ENCODE measurements at regions not wholly inside any gene's neighbourhood (a gene's known extent, or its start where the extent isn't known, plus 50 kb on each side); places are given as distances from the start of the nearest gene placed in this dataset.
A peak's percentile ranks its signal among the peaks of the same experiment; 100 is the strongest.

DNA sequence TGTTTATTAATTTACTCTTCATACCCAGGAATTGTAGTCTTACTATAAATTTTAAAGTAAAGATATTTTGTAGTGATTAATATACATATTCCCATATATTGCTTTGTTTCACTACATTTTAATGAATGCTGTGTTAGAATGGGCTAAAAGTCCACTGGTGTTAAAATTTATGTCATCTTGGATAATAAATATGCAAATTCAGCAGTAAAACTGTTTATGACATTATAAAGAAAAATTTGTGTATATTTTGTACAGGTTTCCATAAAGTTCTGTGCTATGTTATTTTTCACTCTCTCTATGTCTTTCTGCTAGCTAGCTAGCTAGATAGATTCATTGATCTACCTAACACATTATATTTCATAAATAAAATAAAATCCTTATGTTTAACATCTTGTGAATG is 1071.2 kb downstream of the FAT4 start:
- Mint-ChIP-seq H3K36me3 (0 out of 2 replicates have a peak, but pooled peaks cover 2% of the 10 kb centered on the region), H3K4me3 (no peak overlapping the region), H3K27ac (no peak overlapping the region), H3K9me3 (peaks cover 11% of the 10 kb centered on the region), H3K4me1 (peaks cover 2% of the 10 kb centered on the region), H3K27me3 (ENCODE audit: low read depth) (no peaks in the 10 kb centered on the region)
- POLR2A ChIA-PET, result no interaction called here
- ATAC-seq (no peak), DNase-seq (ENCODE audit: low spot score) (no peak)
- TF ChIP-seq, protein P1, sequence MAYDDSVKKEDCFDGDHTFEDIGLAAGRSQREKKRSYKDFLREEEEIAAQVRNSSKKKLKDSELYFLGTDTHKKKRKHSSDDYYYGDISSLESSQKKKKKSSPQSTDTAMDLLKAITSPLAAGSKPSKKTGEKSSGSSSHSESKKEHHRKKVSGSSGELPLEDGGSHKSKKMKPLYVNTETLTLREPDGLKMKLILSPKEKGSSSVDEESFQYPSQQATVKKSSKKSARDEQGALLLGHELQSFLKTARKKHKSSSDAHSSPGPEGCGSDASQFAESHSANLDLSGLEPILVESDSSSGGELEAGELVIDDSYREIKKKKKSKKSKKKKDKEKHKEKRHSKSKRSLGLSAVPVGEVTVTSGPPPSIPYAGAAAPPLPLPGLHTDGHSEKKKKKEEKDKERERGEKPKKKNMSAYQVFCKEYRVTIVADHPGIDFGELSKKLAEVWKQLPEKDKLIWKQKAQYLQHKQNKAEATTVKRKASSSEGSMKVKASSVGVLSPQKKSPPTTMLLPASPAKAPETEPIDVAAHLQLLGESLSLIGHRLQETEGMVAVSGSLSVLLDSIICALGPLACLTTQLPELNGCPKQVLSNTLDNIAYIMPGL (CRISPR knock-in tag; IDR thresholded peaks at IDR 0.05), result no peak
- TF ChIP-seq ZNF423 (CRISPR knock-in tag; IDR thresholded peaks at IDR 0.05), result no peak
- TF ChIP-seq ZNF121 (CRISPR knock-in tag; IDR thresholded peaks at IDR 0.05), result no peak
- TF ChIP-seq NR3C1 (CRISPR knock-in tag; conservative IDR thresholded peaks at IDR 0.05; ENCODE audit: low read depth), result no peak
- TF ChIP-seq, protein P2, sequence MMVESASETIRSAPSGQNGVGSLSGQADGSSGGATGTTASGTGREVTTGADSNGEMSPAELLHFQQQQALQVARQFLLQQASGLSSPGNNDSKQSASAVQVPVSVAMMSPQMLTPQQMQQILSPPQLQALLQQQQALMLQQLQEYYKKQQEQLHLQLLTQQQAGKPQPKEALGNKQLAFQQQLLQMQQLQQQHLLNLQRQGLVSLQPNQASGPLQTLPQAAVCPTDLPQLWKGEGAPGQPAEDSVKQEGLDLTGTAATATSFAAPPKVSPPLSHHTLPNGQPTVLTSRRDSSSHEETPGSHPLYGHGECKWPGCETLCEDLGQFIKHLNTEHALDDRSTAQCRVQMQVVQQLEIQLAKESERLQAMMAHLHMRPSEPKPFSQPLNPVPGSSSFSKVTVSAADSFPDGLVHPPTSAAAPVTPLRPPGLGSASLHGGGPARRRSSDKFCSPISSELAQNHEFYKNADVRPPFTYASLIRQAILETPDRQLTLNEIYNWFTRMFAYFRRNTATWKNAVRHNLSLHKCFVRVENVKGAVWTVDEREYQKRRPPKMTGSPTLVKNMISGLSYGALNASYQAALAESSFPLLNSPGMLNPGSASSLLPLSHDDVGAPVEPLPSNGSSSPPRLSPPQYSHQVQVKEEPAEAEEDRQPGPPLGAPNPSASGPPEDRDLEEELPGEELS (CRISPR knock-in tag; IDR thresholded peaks at IDR 0.05), result no peak
- TF ChIP-seq, protein P3, sequence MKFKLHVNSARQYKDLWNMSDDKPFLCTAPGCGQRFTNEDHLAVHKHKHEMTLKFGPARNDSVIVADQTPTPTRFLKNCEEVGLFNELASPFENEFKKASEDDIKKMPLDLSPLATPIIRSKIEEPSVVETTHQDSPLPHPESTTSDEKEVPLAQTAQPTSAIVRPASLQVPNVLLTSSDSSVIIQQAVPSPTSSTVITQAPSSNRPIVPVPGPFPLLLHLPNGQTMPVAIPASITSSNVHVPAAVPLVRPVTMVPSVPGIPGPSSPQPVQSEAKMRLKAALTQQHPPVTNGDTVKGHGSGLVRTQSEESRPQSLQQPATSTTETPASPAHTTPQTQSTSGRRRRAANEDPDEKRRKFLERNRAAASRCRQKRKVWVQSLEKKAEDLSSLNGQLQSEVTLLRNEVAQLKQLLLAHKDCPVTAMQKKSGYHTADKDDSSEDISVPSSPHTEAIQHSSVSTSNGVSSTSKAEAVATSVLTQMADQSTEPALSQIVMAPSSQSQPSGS (CRISPR knock-in tag; IDR thresholded peaks at IDR 0.05; ENCODE audit: borderline replicate concordance, low read depth), result no peak
- TF ChIP-seq, protein P4, sequence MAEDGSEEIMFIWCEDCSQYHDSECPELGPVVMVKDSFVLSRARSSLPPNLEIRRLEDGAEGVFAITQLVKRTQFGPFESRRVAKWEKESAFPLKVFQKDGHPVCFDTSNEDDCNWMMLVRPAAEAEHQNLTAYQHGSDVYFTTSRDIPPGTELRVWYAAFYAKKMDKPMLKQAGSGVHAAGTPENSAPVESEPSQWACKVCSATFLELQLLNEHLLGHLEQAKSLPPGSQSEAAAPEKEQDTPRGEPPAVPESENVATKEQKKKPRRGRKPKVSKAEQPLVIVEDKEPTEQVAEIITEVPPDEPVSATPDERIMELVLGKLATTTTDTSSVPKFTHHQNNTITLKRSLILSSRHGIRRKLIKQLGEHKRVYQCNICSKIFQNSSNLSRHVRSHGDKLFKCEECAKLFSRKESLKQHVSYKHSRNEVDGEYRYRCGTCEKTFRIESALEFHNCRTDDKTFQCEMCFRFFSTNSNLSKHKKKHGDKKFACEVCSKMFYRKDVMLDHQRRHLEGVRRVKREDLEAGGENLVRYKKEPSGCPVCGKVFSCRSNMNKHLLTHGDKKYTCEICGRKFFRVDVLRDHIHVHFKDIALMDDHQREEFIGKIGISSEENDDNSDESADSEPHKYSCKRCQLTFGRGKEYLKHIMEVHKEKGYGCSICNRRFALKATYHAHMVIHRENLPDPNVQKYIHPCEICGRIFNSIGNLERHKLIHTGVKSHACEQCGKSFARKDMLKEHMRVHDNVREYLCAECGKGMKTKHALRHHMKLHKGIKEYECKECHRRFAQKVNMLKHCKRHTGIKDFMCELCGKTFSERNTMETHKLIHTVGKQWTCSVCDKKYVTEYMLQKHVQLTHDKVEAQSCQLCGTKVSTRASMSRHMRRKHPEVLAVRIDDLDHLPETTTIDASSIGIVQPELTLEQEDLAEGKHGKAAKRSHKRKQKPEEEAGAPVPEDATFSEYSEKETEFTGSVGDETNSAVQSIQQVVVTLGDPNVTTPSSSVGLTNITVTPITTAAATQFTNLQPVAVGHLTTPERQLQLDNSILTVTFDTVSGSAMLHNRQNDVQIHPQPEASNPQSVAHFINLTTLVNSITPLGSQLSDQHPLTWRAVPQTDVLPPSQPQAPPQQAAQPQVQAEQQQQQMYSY (CRISPR knock-in tag; IDR thresholded peaks at IDR 0.05), result no peak
- TF ChIP-seq JUN (CRISPR knock-in tag; IDR thresholded peaks at IDR 0.05), result no peak
- TF ChIP-seq ZNF416 (CRISPR knock-in tag; IDR thresholded peaks at IDR 0.05), result no peak
- no peak for TF ChIP-seq ZBTB21 (CRISPR knock-in tag; IDR thresholded peaks at IDR 0.05; ENCODE audit: borderline replicate concordance)
- CTCF ChIA-PET, result interaction anchor here (0.6 kb wide), 1 partner anchor 1440 kb away, joined by 3 read pairs; no protein-coding TSS in a partner anchor

DNA sequence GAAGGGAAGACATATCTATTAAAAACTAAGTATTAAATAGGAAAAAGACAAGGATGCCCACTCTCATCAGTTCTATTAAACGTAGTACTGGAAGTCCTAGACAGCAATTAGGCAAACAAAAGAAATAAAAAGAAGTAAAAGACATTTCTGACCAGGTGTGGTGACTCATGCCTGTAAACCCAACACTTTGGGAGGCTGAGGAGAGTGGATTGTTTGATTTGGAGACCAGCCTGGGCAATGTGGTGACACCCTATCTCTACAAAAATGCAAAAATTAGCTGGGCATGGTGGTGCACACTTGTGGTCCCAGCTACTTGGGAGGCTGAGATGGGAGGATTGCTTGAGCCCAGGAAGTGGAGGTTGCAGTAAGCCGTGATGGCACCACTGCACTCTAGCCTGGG is 1071.8 kb downstream of the FAT4 start:
- Mint-ChIP-seq H3K36me3 (no peaks in the 10 kb centered on the region), H3K4me1 (no peaks in the 10 kb centered on the region), H3K4me3 (no peak overlapping the region), H3K9me3 (peaks cover 5% of the 10 kb centered on the region), H3K27me3 (ENCODE audit: low read depth) (no peaks in the 10 kb centered on the region), H3K27ac (no peak overlapping the region)
- POLR2A ChIA-PET, result no interaction called here
- CTCF ChIA-PET, result interaction anchor here (0.6 kb wide), 1 partner anchor 1439 kb away, joined by 3 read pairs; no protein-coding TSS in a partner anchor
- DNase-seq (ENCODE audit: low spot score), result no peak
- TF ChIP-seq, protein P5, sequence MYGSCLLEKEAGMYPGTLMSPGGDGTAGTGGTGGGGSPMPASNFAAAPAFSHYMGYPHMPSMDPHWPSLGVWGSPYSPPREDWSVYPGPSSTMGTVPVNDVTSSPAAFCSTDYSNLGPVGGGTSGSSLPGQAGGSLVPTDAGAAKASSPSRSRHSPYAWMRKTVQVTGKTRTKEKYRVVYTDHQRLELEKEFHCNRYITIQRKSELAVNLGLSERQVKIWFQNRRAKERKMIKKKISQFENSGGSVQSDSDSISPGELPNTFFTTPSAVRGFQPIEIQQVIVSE (CRISPR knock-in tag; IDR thresholded peaks at IDR 0.05; ENCODE audit: borderline replicate concordance), result no peak
- TF ChIP-seq ZNF121 (CRISPR knock-in tag; IDR thresholded peaks at IDR 0.05), result 0 out of 2 replicates have a peak, but pooled peaks have one; percentile 21
- no peak for ATAC-seq

DNA sequence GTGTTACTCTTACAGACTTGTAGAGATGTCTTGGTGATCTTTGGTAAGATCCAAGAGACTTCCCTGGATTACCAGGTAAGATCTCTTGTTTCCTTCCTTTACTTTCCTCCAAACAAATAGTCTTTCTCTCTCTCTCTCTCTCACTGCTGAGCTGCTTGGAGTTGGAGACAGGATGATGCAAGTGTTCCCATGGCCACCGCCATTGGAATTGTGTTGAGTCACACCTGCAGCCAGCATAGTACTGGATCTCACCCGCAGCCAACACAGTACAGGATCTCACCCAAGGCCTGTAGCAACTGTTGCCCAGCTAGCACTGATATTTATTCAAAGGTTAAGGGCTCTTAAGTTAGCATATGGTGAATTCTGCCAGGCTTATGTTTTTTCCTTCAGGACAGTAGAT is 1080.9 kb downstream of the FAT4 start:
- Mint-ChIP-seq H3K4me3 (no peak overlapping the region), H3K4me1 (peaks cover 19% of the 10 kb centered on the region), H3K9me3 (peaks cover 5% of the 10 kb centered on the region), H3K27me3 (ENCODE audit: low read depth) (no peaks in the 10 kb centered on the region), H3K27ac (no peak overlapping the region), H3K36me3 (no peaks in the 10 kb centered on the region)
- no peak for TF ChIP-seq ZNF138 (CRISPR knock-in tag; conservative IDR thresholded peaks at IDR 0.05)
- TF ChIP-seq NR3C1 (CRISPR knock-in tag; conservative IDR thresholded peaks at IDR 0.05; ENCODE audit: low read depth), result no peak
- ChIA-PET POLR2A (no interaction called here), CTCF (no interaction called here)
- DNase-seq (ENCODE audit: low spot score), result no peak
- ATAC-seq, result no peak
